Naive B cell (primary cell): ENCODE measurements at regions not wholly inside any gene's neighbourhood (a gene's known extent, or its start where the extent isn't known, plus 50 kb on each side); places are given as distances from the start of the nearest gene placed in this dataset.

ENCODE experiments used
- ATAC-seq, 2 donors: fragments of 150-1000 bp; cut with Tn5 transposase; 2 replicates each; pipeline ENCODE4 v1.10.0; 2021; ENCODE audit warnings: low read depth in 2 of 2, mild to moderate bottlenecking in 2 of 2, moderate library complexity in 2 of 2
- DNase-seq: peaks from one replicate; pipeline ENCODE4 v3.0.0; 2022
- H3K27ac Mint-ChIP-seq, 6 donors: one replicate each; pipeline ENCODE4 v1.8.0; 2020 to 2022; ENCODE audit warnings: mild to moderate bottlenecking in 6 of 6, mixed read lengths in 6 of 6, moderate library complexity in 5 of 6, inconsistent platforms in 2 of 6
- H3K27me3 Mint-ChIP-seq, 3 donors: one replicate each; pipeline ENCODE4 v1.8.0; 2021 to 2022; ENCODE audit warnings: mixed read lengths in 3 of 3, mild to moderate bottlenecking in 1 of 3
- H3K36me3 Mint-ChIP-seq, 2 donors: one replicate each; pipeline ENCODE4 v1.8.0; 2020 to 2022; ENCODE audit warnings: mixed read lengths in 2 of 2, inconsistent platforms in 1 of 2, mild to moderate bottlenecking in 1 of 2
- H3K4me1 Mint-ChIP-seq, 3 donors: one replicate each; pipeline ENCODE4 v1.8.0; 2020 to 2022; ENCODE audit warnings: mixed read lengths in 3 of 3, inconsistent platforms in 1 of 3, mild to moderate bottlenecking in 1 of 3, moderate library complexity in 1 of 3
- H3K4me3 Mint-ChIP-seq, 8 donors: one replicate each; pipeline ENCODE4 v1.8.0; 2020 to 2022; ENCODE audit warnings: mild to moderate bottlenecking in 8 of 8, mixed read lengths in 8 of 8, moderate library complexity in 8 of 8, inconsistent platforms in 2 of 8
- H3K9me3 Mint-ChIP-seq, 7 donors: one replicate each; pipeline ENCODE4 v1.8.0; 2020 to 2022; ENCODE audit warnings: mixed read lengths in 7 of 7, mild to moderate bottlenecking in 5 of 7, inconsistent platforms in 2 of 7, moderate library complexity in 1 of 7

GRCh38 chr3:106748472-106749262 lies 628.6 kb upstream of the CCDC54 start:
- ATAC-seq (no peak), DNase-seq (no peak)
- H3K4me3 Mint-ChIP-seq: no peak overlapping the region
- H3K4me1 Mint-ChIP-seq: no peaks in the 10 kb centered on the region
- peaks cover 0 to 11% (median 0%) of the 10 kb centered on the region in 7 donors for H3K9me3 Mint-ChIP-seq
- H3K36me3 Mint-ChIP-seq: no peaks in the 10 kb centered on the region
- no peak overlapping the region for H3K27ac Mint-ChIP-seq
- peaks cover 0 to 8% (median 0%) of the 10 kb centered on the region in 3 donors for H3K27me3 Mint-ChIP-seq

- no peak for ATAC-seq
- Mint-ChIP-seq H3K36me3 (peaks cover 0 to 6% of the 10 kb centered on the region in 2 donors), H3K27ac (no peak overlapping the region), H3K4me3 (no peak overlapping the region), H3K9me3 (peaks cover 0 to 18% (median 6%) of the 10 kb centered on the region in 7 donors), H3K27me3 (peaks cover 0 to 8% (median 0%) of the 10 kb centered on the region in 3 donors), H3K4me1 (no peaks in the 10 kb centered on the region)
- no peak for DNase-seq
Measured at GRCh38 chr3:106750092-106750491, 627.1 kb upstream of the CCDC54 start.

DNA sequence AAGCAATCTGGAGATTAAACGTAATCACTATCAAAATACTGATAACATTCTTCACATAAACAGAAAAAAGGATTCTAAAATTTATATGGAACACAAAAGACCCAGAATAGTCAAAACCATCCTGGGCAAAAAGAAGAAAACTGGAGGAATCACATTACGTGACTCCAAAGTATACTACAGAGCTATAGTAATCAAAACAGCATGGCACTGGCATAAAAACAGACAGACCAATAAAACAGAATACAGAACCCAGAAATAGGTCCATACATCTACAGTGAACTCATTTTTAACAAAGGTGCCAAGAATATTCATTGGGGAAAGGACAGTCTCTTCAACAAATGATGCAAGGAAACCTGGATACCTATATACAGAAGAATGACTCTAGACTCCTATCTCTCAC lies 621.9 kb upstream of the CCDC54 start:
- no peak for DNase-seq
- no peak for ATAC-seq
- Mint-ChIP-seq H3K36me3 (peaks cover 0 to 8% of the 10 kb centered on the region in 2 donors), H3K4me1 (no peaks in the 10 kb centered on the region), H3K27ac (no peak overlapping the region), H3K27me3 (no peaks in the 10 kb centered on the region), H3K9me3 (peaks cover 3 to 50% (median 10%) of the 10 kb centered on the region in 7 donors), H3K4me3 (no peak overlapping the region)

DNA sequence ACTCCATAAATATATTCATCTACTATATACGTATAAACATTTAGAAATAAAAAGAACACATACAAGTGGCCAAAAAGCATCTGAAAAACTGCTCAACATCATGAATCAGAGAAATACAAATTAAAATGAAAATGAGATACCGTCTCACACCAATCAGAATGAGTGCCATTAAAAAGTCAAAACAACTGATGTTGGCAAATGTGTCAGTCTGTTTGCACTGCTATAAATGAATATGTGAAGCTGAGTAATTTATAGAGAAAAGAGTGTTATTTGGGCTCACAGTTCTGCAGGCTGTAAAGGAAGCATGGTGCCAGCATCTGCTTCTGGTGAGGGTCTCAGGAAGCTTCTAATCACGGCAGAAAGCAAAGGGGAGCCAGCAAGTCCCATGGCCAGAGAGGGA lies 620.3 kb upstream of the CCDC54 start:
- H3K4me3 Mint-ChIP-seq: no peak overlapping the region
- no peaks in the 10 kb centered on the region for H3K4me1 Mint-ChIP-seq
- DNase-seq: no peak
- H3K36me3 Mint-ChIP-seq: peaks cover 0 to 8% of the 10 kb centered on the region in 2 donors
- ATAC-seq: no peak
- H3K27ac Mint-ChIP-seq: no peak overlapping the region
- H3K9me3 Mint-ChIP-seq: peaks cover 3 to 48% (median 10%) of the 10 kb centered on the region in 7 donors
- H3K27me3 Mint-ChIP-seq: no peaks in the 10 kb centered on the region

DNA sequence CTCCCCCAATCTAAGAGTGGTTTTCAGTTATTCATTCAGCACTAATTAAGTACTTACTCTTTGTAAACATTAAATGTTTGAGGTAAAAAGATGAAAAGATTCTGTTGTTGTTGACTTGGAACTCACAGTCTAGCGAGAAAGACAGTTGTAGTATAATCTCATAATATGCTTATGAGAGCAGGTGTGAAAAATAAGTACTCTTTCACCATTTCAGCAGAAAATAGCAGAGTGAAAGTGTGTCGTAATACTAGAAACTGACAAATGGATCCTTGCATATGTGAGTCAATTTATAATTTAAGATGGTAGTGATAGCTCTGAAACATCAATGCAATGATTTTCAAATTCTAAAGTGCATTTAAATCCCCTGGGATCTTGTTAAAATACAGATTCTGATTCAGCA lies 618.8 kb upstream of the CCDC54 start:
- ATAC-seq: no peak
- H3K27ac Mint-ChIP-seq: no peak overlapping the region
- peaks cover 3 to 39% (median 9%) of the 10 kb centered on the region in 7 donors for H3K9me3 Mint-ChIP-seq
- DNase-seq: no peak
- peaks cover 0 to 8% of the 10 kb centered on the region in 2 donors for H3K36me3 Mint-ChIP-seq
- no peak overlapping the region for H3K4me3 Mint-ChIP-seq
- no peaks in the 10 kb centered on the region for H3K27me3 Mint-ChIP-seq
- H3K4me1 Mint-ChIP-seq: no peaks in the 10 kb centered on the region

DNA sequence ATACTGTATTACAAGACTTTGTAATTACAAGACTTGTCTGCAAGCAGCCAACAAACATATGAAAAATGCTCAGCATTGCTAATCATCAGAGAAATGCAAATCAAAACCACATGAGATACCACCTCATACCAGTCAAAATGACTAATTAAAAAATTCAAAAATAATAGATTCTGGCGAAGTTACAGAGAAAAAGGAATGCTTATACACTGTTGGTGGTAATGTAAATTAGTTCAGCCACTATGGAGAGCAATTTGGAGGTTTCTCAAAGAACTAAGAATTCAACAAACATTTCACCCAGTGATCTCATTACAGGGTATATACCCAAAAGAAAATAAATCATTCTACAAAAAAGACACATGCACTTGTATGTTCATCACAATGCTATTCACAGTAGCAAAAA lies 617.5 kb upstream of the CCDC54 start:
- no peak for ATAC-seq
- no peak overlapping the region for H3K27ac Mint-ChIP-seq
- no peak overlapping the region for H3K4me3 Mint-ChIP-seq
- no peaks in the 10 kb centered on the region for H3K27me3 Mint-ChIP-seq
- no peak for DNase-seq
- peaks cover 0 to 6% of the 10 kb centered on the region in 2 donors for H3K36me3 Mint-ChIP-seq
- H3K9me3 Mint-ChIP-seq: peaks cover 3 to 36% (median 6%) of the 10 kb centered on the region in 7 donors
- no peaks in the 10 kb centered on the region for H3K4me1 Mint-ChIP-seq

GRCh38 chr3:106765342-106765741 lies 611.9 kb upstream of the CCDC54 start:
- Mint-ChIP-seq H3K9me3 (peaks cover 0 to 2% (median 0%) of the 10 kb centered on the region in 7 donors), H3K27ac (peak overlapping the region in 1 of 6 donors; percentile 41), H3K27me3 (no peaks in the 10 kb centered on the region), H3K36me3 (no peaks in the 10 kb centered on the region), H3K4me3 (no peak overlapping the region), H3K4me1 (no peaks in the 10 kb centered on the region)
- no peak for ATAC-seq
- no peak for DNase-seq

GRCh38 chr3:106768941-106769480 lies 608.2 kb upstream of the CCDC54 start:
- ATAC-seq (no peak), DNase-seq (no peak)
- H3K9me3 Mint-ChIP-seq: peaks cover 0 to 2% (median 0%) of the 10 kb centered on the region in 7 donors
- no peak overlapping the region for H3K4me3 Mint-ChIP-seq
- H3K36me3 Mint-ChIP-seq: no peaks in the 10 kb centered on the region
- no peaks in the 10 kb centered on the region for H3K4me1 Mint-ChIP-seq
- no peaks in the 10 kb centered on the region for H3K27me3 Mint-ChIP-seq
- H3K27ac Mint-ChIP-seq: no peak overlapping the region

DNA sequence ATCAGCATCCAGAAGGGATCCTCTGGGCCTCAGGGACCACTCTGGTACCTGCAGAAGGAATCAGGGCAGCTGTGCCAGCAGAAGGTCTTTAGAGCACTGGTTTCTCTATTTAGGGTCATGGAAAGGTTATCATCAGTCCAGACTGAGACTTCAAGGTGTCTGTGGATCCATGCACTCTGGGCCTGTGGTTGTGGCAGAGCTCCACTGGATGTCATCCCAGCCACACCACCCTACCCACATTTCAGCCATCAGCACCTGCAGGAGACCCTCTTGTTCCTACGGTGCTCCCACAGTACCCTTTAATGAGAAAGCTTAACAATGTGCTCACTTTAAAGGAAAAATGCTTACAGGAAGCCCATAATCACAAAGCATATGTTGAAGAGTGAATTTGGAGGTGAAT lies 603.4 kb upstream of the CCDC54 start:
- Mint-ChIP-seq H3K36me3 (no peaks in the 10 kb centered on the region), H3K27ac (no peak overlapping the region), H3K9me3 (peaks cover 0 to 3% (median 0%) of the 10 kb centered on the region in 7 donors), H3K4me3 (no peak overlapping the region), H3K27me3 (no peaks in the 10 kb centered on the region), H3K4me1 (no peaks in the 10 kb centered on the region)
- DNase-seq (no peak), ATAC-seq (no peak)

DNA sequence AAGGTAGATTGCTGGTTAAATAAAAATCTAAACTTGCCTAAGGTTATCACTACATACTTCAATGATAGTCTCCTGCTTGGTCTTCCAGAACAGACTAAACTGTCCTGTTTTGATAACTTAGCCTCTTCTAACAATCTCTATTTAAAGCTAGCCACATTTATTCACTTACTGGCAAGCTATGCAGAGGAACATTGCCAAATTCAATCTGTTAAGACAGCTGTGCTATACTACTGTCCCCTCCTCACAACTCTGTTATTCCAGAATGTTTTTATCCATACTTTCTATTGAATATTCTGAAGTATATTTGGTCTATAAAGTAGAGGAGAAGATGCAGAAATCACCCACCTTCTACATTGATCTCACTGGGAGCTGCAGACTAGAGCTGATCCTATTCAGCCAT lies 594.0 kb upstream of the CCDC54 start:
- ATAC-seq (no peak), DNase-seq (no peak)
- peaks cover 0 to 8% (median 0%) of the 10 kb centered on the region in 3 donors for H3K27me3 Mint-ChIP-seq
- H3K4me1 Mint-ChIP-seq: no peaks in the 10 kb centered on the region
- peaks cover 0 to 2% (median 0%) of the 10 kb centered on the region in 7 donors for H3K9me3 Mint-ChIP-seq
- no peaks in the 10 kb centered on the region for H3K36me3 Mint-ChIP-seq
- H3K27ac Mint-ChIP-seq: no peak overlapping the region
- H3K4me3 Mint-ChIP-seq: no peak overlapping the region

DNA sequence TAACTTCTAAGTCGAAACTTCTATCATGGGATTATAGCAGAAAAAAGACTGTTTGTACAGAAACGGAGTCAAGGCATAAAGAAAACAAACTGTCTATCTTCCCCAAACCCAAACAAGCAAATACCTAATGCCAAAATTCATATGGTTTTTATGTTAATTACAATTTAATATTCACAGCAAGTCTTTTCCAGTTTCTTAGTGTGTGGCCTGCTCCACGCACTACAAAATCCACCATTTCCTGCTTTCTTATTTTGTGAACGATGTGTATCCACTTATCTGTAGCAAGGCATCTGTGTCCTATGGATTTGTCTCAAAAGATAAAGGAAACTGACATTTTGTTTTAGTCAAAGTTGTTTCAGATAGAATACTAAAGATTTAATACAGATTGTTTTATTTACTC lies 588.0 kb upstream of the CCDC54 start:
- H3K4me3 Mint-ChIP-seq: no peak overlapping the region
- peaks cover 0 to 11% (median 0%) of the 10 kb centered on the region in 3 donors for H3K27me3 Mint-ChIP-seq
- no peak overlapping the region for H3K27ac Mint-ChIP-seq
- H3K9me3 Mint-ChIP-seq: peaks cover 0 to 19% (median 6%) of the 10 kb centered on the region in 7 donors
- DNase-seq (no peak), ATAC-seq (no peak)
- no peaks in the 10 kb centered on the region for H3K4me1 Mint-ChIP-seq
- H3K36me3 Mint-ChIP-seq: peaks cover 0 to 8% of the 10 kb centered on the region in 2 donors

GRCh38 chr3:106792716-106793115 lies 584.5 kb upstream of the CCDC54 start:
- Mint-ChIP-seq H3K4me1 (no peaks in the 10 kb centered on the region), H3K27me3 (peaks cover 0 to 4% (median 0%) of the 10 kb centered on the region in 3 donors), H3K36me3 (peaks cover 0 to 8% of the 10 kb centered on the region in 2 donors), H3K27ac (no peak overlapping the region), H3K4me3 (no peak overlapping the region), H3K9me3 (peaks cover 0 to 19% (median 6%) of the 10 kb centered on the region in 7 donors)
- ATAC-seq (no peak), DNase-seq (no peak)

- ATAC-seq (no peak), DNase-seq (no peak)
- Mint-ChIP-seq H3K4me1 (no peaks in the 10 kb centered on the region), H3K27ac (no peak overlapping the region), H3K4me3 (no peak overlapping the region), H3K36me3 (peaks cover 0 to 8% of the 10 kb centered on the region in 2 donors), H3K9me3 (peaks cover 0 to 19% (median 6%) of the 10 kb centered on the region in 7 donors), H3K27me3 (peaks cover 0 to 4% (median 0%) of the 10 kb centered on the region in 3 donors)
Measured at GRCh38 chr3:106794442-106794841, 582.8 kb upstream of the CCDC54 start.

DNA sequence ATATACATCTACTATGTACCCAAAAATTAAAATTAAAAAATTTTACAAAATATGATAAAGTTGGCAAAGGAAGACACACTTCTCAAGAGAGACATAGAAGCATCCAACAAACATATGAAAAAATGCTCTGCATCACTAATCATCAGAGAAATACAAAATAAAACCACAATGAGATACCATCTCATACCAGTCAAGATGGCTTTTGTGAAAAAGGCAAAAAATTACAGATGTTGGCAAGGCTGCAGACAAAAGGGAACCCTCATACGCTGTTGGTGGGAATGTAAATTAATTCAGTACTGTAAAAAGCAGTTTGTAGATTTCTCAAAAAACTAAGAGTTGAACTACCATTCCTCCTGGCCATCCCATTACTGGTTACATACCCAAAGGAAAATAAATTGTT lies 581.7 kb upstream of the CCDC54 start:
- ATAC-seq: no peak
- H3K27ac Mint-ChIP-seq: no peak overlapping the region

More for the DNA sequence above, 581.7 kb upstream of the CCDC54 start:
- H3K9me3 Mint-ChIP-seq: peaks cover 0 to 19% (median 6%) of the 10 kb centered on the region in 7 donors
- H3K36me3 Mint-ChIP-seq: peaks cover 0 to 8% of the 10 kb centered on the region in 2 donors
- H3K4me3 Mint-ChIP-seq: no peak overlapping the region
- peaks cover 0 to 4% (median 0%) of the 10 kb centered on the region in 3 donors for H3K27me3 Mint-ChIP-seq
- no peak for DNase-seq
- H3K4me1 Mint-ChIP-seq: no peaks in the 10 kb centered on the region
